Neural progenitor cell (in vitro differentiated cells): ENCODE measurements at regions not wholly inside any gene's neighbourhood (a gene's known extent, or its start where the extent isn't known, plus 50 kb on each side); places are given as distances from the start of the nearest gene placed in this dataset.

Experiments
- CTCF ChIP-seq: fragments of 200-600 bp; sonication (generic); IDR thresholded peaks from 2 replicates; pipeline ENCODE4 v1.5.1; 2017; ENCODE audit warnings: antibody characterized with exemption, mild to moderate bottlenecking
- EZH2 ChIP-seq: fragments of 200-600 bp; sonication (generic); IDR thresholded peaks from 2 replicates; pipeline ENCODE4 v1.6.1; 2017; ENCODE audit warnings: antibody characterized with exemption, mild to moderate bottlenecking, moderate library complexity
- EZH2phosphoT487 ChIP-seq: fragments of 200-600 bp; sonication (generic); IDR thresholded peaks from 2 replicates; pipeline ENCODE4 v1.6.1; 2017; ENCODE audit warnings: antibody characterized with exemption

- TF ChIP-seq CTCF (no peak), EZH2 (no peak), EZH2phosphoT487 (no peak)
Observed at GRCh38 chr11:127203490-127203889, 202.9 kb upstream of the KIRREL3 start.
